ENCODE measurements at regions not wholly inside any gene's neighbourhood (a gene's known extent, or its start where the extent isn't known, plus 50 kb on each side); places are given as distances from the start of the nearest gene placed in this dataset.

- H3K4me3 ChIP-seq (ENCODE audit: control insufficient read depth in 2 of 3, extremely low read depth in 1 of 3, insufficient read depth in 2 of 3, low read depth in 1 of 3, low read length in 3 of 3), result no peak overlapping the region
- no peak overlapping the region for H2AFZ ChIP-seq (ENCODE audit: control insufficient read depth, low read length)
- no peak overlapping the region for H3K27ac ChIP-seq (ENCODE audit: control insufficient read depth, insufficient read depth, low read length)
- H3K27me3 ChIP-seq (ENCODE audit: control insufficient read depth, extremely low read depth, insufficient read depth, low read length), result no peaks in the 10 kb centered on the region
- DNase-seq (ENCODE audit: low read depth, low spot score), result no peak
- dilution Hi-C loops (cut with MboI; ENCODE audit: extremely low pct_ligation_motif_present, low sequenced_read_pairs), result no loop called here
- TF ChIP-seq CTCF (optimal IDR thresholded peaks at IDR 0.05 in 1 of 3, IDR thresholded peaks at IDR 0.05 in 1 of 3, conservative IDR thresholded peaks at IDR 0.05 in 1 of 3; ENCODE audit: extremely low read depth in 1 of 3, insufficient read depth in 2 of 3, low read length in 3 of 3), result no peak
- TF ChIP-seq EZH2 (IDR thresholded peaks at IDR 0.05; ENCODE audit: low read length), result no peak
- FAIRE-seq, result no peak
- H3K9me3 ChIP-seq (ENCODE audit: control insufficient read depth, low read depth, low read length), result no peaks in the 10 kb centered on the region
- no peak overlapping the region for H3K9ac ChIP-seq (ENCODE audit: control insufficient read depth, extremely low read depth, insufficient read depth, low read length)
- H3K36me3 ChIP-seq (ENCODE audit: control insufficient read depth in 2 of 2, extremely low read depth in 1 of 2, insufficient read depth in 2 of 2, low read length in 2 of 2), result no peaks in the 10 kb centered on the region
- H3K79me2 ChIP-seq (ENCODE audit: control insufficient read depth, insufficient read depth, low read length), result no peaks in the 10 kb centered on the region
- H3K9me1 ChIP-seq (ENCODE audit: control insufficient read depth, extremely low read depth, insufficient read depth, low read length), result no peaks in the 10 kb centered on the region
- H3K4me2 ChIP-seq (ENCODE audit: control insufficient read depth, extremely low read depth, insufficient read depth, low read depth, low read length), result no peak overlapping the region
- no peaks in the 10 kb centered on the region for H3K4me1 ChIP-seq (ENCODE audit: control insufficient read depth, extremely low read depth, insufficient read depth, low read length)
- H4K20me1 ChIP-seq (ENCODE audit: control insufficient read depth, extremely low read depth, insufficient read depth, low read length), result no peaks in the 10 kb centered on the region
Measured at GRCh38 chr2:52659546-52659945, 1108.1 kb upstream of the CHAC2 start.

GRCh38 chr2:52658598-52658997 lies 1109.0 kb upstream of the CHAC2 start:
- H4K20me1 ChIP-seq (ENCODE audit: control insufficient read depth, extremely low read depth, insufficient read depth, low read length), result no peaks in the 10 kb centered on the region
- no peak overlapping the region for H2AFZ ChIP-seq (ENCODE audit: control insufficient read depth, low read length)
- H3K9me3 ChIP-seq (ENCODE audit: control insufficient read depth, low read depth, low read length), result no peaks in the 10 kb centered on the region
- no peaks in the 10 kb centered on the region for H3K4me1 ChIP-seq (ENCODE audit: control insufficient read depth, extremely low read depth, insufficient read depth, low read length)
- H3K36me3 ChIP-seq (ENCODE audit: control insufficient read depth in 2 of 2, extremely low read depth in 1 of 2, insufficient read depth in 2 of 2, low read length in 2 of 2), result no peaks in the 10 kb centered on the region
- no peak overlapping the region for H3K4me3 ChIP-seq (ENCODE audit: control insufficient read depth in 2 of 3, extremely low read depth in 1 of 3, insufficient read depth in 2 of 3, low read depth in 1 of 3, low read length in 3 of 3)
- H3K27me3 ChIP-seq (ENCODE audit: control insufficient read depth, extremely low read depth, insufficient read depth, low read length), result no peaks in the 10 kb centered on the region
- DNase-seq (ENCODE audit: low read depth, low spot score) (no peak), FAIRE-seq (no peak)
- H3K9me1 ChIP-seq (ENCODE audit: control insufficient read depth, extremely low read depth, insufficient read depth, low read length), result no peaks in the 10 kb centered on the region
- no peak overlapping the region for H3K4me2 ChIP-seq (ENCODE audit: control insufficient read depth, extremely low read depth, insufficient read depth, low read depth, low read length)
- no peaks in the 10 kb centered on the region for H3K79me2 ChIP-seq (ENCODE audit: control insufficient read depth, insufficient read depth, low read length)
- H3K9ac ChIP-seq (ENCODE audit: control insufficient read depth, extremely low read depth, insufficient read depth, low read length), result no peak overlapping the region
- no peak overlapping the region for H3K27ac ChIP-seq (ENCODE audit: control insufficient read depth, insufficient read depth, low read length)
- dilution Hi-C loops (cut with MboI; ENCODE audit: extremely low pct_ligation_motif_present, low sequenced_read_pairs), result no loop called here
- TF ChIP-seq CTCF (optimal IDR thresholded peaks at IDR 0.05 in 1 of 3, IDR thresholded peaks at IDR 0.05 in 1 of 3, conservative IDR thresholded peaks at IDR 0.05 in 1 of 3; ENCODE audit: extremely low read depth in 1 of 3, insufficient read depth in 2 of 3, low read length in 3 of 3) (no peak), EZH2 (IDR thresholded peaks at IDR 0.05; ENCODE audit: low read length) (no peak)
